Right lung (tissue), 2 donors: ENCODE measurements at regions not wholly inside any gene's neighbourhood (a gene's known extent, or its start where the extent isn't known, plus 50 kb on each side); places are given as distances from the start of the nearest gene placed in this dataset.

Experiments used
- DNase-seq, 2 donors: peaks; one replicate each; pipeline ENCODE4 v3.0.0-alpha.2; 2013

- no peak for DNase-seq
Measured at GRCh38 chr5:175388531-175388930, 55.5 kb downstream of the DRD1 start.

GRCh38 chr5:175387144-175387543 lies 56.8 kb downstream of the DRD1 start:
- DNase-seq, result no peak

GRCh38 chr5:175386526-175386925 lies 57.5 kb downstream of the DRD1 start:
- DNase-seq, result no peak

GRCh38 chr5:175385691-175386362 lies 58.2 kb downstream of the DRD1 start:
- DNase-seq, result no peak

DNA sequence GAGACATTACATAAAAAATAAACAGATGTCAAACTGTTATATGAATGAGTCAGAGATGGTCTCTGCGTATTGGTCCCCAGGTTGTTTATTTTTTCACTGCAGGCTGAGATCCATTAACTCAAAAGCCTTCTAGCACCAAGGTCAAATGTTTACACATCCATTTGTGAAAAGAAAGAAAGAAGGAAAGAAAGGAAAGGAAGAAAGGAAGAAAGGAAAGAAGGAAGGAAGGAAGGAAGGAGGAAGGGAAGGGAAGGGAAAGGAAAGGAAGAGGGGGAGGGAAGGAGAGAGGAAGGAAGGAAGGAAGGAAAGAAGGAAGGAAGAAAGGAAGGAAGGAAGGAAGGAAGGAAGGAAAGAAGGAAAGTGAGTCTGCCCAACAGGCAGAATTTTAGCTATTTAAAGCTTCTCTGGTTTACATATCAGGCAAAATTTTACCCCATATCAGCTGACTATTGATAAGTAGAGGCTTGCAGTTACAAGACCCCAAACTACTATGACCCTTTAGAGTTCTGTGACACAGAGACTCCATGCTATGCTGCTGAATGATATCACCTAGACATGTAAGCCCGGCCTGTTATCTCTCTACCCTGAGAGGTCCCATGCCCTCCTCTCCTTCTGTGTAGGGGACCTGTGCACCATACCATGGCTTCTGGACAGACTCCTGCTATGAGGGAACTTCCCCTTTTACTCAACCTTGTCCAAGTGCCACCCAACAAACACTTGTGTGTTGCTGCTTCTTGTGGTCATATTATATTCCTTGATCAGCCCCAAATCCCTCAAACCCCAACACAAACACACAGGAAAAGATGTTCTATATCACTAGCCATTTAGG lies 59.0 kb downstream of the DRD1 start:
- no peak for DNase-seq

DNA sequence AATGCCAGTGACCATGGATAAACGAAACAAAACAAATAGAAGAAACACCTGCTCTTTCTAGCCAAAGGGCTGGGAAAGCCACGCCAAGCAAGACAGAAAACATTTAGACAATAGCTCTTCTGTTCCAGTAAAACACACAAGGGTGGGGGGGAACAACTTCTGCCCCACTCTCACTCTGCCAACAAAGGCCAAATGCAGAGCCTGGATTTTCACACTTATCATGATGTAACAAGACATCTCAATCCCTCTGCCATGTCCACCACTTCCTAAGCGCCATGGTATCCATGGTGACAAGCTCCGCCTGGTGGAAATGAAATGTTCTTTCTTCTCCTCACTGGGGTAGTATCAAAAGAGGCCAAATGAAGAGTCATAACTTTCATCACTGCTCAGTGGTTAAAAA lies 60.6 kb downstream of the DRD1 start:
- DNase-seq, result no peak

DNA sequence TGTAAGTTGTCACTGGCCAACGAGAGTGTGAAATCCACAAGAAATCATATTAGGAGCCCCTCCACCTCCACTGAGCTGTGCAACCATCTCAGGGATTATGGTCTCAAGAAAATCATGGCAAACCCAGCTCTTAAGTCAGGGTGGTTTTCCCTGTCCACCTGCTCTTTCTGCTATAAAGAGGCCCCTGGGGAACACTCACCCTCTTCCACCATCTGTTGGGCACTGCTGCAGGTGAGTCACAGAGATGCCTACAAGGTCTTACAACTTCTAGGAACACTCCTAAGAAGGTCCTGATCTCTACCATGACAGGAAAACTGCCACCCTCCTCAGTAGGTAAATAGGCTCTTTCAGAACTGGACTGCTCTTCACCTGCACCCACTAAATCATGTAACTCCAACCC lies 61.8 kb downstream of the DRD1 start:
- no peak for DNase-seq

- DNase-seq, result no peak
Measured at GRCh38 chr5:175381130-175381529, 62.9 kb downstream of the DRD1 start.

GRCh38 chr5:175380701-175381100 lies 63.3 kb downstream of the DRD1 start:
- no peak for DNase-seq

DNA sequence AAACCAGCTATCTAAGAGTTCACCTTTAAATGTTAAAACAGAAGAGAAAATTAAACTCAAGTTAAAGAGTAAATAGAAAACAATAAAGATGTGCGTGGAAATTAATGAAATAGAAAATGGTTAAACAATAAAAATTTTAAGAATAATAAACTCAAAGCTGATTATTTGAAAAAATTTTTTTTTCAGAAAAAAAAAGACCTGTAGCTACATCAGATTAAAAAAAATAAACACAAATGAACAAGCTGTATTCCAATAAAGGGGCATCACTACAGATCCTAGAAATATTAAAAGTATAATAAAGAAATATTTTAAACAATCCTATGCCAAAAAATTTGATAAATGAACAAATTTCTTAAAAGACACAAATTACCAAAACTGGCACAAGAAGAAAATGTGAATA lies 64.1 kb downstream of the DRD1 start:
- DNase-seq, result no peak

- no peak for DNase-seq
Measured at GRCh38 chr5:175378444-175379028, 65.4 kb downstream of the DRD1 start.

DNA sequence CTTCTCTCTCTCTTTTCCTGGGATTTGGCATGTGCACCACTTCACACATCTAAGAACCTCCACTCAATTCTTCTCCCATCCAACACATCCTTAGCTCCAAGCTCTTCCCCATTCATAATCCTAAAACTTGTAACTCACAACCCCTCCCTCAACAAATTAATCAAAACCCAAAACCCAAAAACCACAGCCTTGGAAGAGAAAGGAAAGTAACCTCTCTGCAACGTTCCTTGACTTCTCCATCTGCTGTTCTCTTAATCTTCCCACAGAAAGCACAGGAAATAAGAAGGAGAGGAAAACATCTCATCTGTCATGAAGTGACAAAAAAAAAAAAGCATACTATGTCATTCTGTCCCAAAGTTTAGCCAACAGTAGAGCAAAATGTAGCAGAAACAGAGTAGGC lies 66.2 kb downstream of the DRD1 start:
- no peak for DNase-seq

DNA sequence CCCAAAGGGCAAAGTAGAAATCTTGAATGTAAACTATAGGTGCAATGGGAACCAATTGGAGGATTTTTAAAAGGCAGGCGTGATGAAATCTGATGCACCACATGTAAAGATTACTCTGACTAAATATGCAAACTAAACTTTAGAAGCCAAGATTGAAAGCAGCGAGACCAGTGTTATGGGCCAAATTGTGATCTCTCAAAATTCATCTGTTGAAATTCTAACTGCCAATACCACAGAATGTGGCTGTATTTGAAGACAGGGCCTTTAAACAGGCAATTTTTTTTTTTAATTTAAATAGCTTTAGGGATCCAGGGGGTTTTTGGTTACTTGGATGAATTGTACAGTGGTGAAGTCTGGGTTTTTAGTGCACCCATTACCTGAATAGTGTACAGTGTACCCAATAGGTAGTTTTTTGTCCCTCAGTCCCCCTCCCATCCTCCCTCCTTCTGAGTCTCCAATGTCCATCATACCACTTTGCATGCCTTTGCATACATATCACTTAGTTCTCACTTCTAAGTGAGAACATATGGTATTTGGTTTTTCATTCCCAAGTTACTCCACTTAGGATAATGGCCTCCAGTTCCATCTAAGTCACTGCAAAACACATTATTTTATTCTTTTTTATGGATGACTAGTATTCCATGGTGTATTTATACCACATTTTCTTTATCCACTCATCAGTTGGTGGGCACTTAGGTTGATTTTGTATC lies 69.7 kb downstream of the DRD1 start:
- no peak for DNase-seq

DNA sequence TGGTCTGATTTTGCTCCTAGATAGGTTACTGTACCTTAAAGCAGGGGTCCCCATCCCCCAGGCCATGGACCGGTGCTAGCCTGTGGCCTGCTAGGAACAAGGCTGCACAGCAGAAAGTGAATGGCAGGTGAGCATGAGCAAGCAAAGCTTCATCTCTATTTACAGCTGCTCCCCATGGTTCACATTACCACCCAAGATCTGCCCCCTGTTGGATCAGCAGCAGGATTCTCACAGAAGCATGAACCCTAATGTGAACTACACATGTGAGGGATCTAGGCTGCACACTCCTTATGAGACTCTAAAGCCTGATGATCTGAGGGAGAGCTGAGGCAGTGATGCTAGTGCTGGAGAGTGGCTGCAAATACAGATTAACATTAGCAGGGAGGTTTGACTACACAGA lies 78.1 kb downstream of the DRD1 start:
- no peak for DNase-seq

- no peak for DNase-seq
Measured at GRCh38 chr5:175363300-175363699, 80.7 kb downstream of the DRD1 start.

GRCh38 chr5:175357995-175358394 lies 86.0 kb downstream of the DRD1 start:
- DNase-seq, result no peak

DNA sequence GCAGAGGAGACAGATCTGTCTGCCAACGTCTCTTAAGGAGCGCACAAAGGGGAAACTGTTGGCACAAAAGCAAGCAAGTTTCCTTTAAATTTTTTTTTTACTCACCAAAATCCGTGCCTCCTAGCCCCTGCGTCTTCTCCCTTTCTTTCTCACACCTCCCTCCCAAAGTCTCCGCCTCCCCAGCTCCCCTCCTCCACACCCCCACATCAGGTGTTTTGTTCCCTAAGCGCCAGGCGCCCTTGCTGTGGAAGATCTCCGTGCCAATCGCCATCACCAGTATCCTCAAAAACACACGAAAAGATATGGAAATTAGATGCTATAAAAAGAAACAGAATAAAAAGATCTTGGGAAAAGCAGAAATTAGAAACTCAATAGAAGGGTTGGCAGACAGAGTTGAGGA lies 87.6 kb downstream of the DRD1 start:
- no peak for DNase-seq

- no peak for DNase-seq
Measured at GRCh38 chr5:175354964-175355363, 89.0 kb downstream of the DRD1 start.

DNA sequence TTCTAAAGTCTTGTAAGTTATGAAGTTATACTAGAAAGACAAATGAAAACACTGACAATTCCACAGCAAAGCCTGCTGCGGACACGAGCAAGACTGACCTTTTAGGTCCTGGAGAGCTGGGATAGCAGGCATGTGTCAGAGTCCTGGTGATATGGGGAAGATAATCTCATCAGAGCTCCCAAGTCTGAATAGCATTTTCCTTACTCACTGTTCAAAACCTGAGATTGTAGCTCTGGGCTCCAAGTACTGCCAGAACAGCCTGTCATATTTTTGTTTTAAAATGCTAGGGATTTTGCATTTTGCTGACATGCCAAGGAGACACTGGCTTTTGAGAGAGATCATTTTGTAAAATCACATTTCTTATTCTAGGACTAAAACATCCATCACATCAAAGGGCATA lies 90.1 kb downstream of the DRD1 start:
- DNase-seq, result no peak

- DNase-seq, result no peak
Measured at GRCh38 chr5:175351897-175352590, 91.9 kb downstream of the DRD1 start.

- no peak for DNase-seq
Measured at GRCh38 chr5:175351126-175351525, 92.9 kb downstream of the DRD1 start.

- no peak for DNase-seq
Measured at GRCh38 chr5:175347931-175348330, 96.1 kb downstream of the DRD1 start.
